GM23338 (cell line): ENCODE measurements at regions not wholly inside any gene's neighbourhood (a gene's known extent, or its start where the extent isn't known, plus 50 kb on each side); places are given as distances from the start of the nearest gene placed in this dataset.

Source experiments
- ATAC-seq: fragments of 200-7000 bp; cut with Tn5 transposase; 3 replicates; pipeline ENCODE4 v1.9.1; 2020
- DNase-seq: peaks from one replicate; pipeline ENCODE4 v3.0.0-alpha.2; 2015; ENCODE audit warnings: low spot score
- H2AFZ ChIP-seq: fragments of 200-600 bp; sonication (generic); 2 replicates; pipeline ENCODE4 v1.8.0; 2016; ENCODE audit warnings: antibody characterized with exemption, mild to moderate bottlenecking, moderate library complexity
- H3F3A ChIP-seq: fragments of 200-600 bp; sonication (generic); replicated peaks from 2 replicates; pipeline ENCODE4 v1.8.0; 2017; ENCODE audit warnings: antibody characterized with exemption, mixed run types, low read depth
- H3K27ac ChIP-seq: fragments of 200-600 bp; sonication (generic); 2 replicates; pipeline ENCODE4 v1.6.1; 2016; ENCODE audit warnings: low read depth
- H3K27me3 ChIP-seq: fragments of 200-600 bp; sonication (generic); 2 replicates; pipeline ENCODE4 v1.8.0; 2016; ENCODE audit warnings: mild to moderate bottlenecking, mixed run types, moderate library complexity; ENCODE audit not compliant: insufficient read depth
- H3K36me3 ChIP-seq: fragments of 200-600 bp; sonication (generic); 2 replicates; pipeline ENCODE4 v1.8.0; 2016; ENCODE audit warnings: mild to moderate bottlenecking; ENCODE audit not compliant: insufficient read depth
- H3K4me1 ChIP-seq: fragments of 200-600 bp; sonication (generic); 2 replicates; pipeline ENCODE4 v1.8.0; 2016; ENCODE audit warnings: mild to moderate bottlenecking, moderate library complexity; ENCODE audit not compliant: insufficient read depth
- H3K4me2 ChIP-seq: fragments of 200-600 bp; sonication (generic); 2 replicates; pipeline ENCODE4 v1.7.1; 2017; ENCODE audit warnings: mixed run types
- H3K4me3 ChIP-seq: fragments of 200-600 bp; sonication (generic); 2 replicates; pipeline ENCODE4 v1.6.1; 2016; ENCODE audit warnings: mixed run types
- H3K79me2 ChIP-seq: fragments of 200-600 bp; sonication (generic); replicated peaks from 2 replicates; pipeline ENCODE4 v1.8.0; 2017; ENCODE audit warnings: mild to moderate bottlenecking; ENCODE audit not compliant: insufficient read depth
- H3K9me2 ChIP-seq: fragments of 200-600 bp; sonication (generic); 2 replicates; pipeline ENCODE4 v1.8.0; 2017; ENCODE audit not compliant: insufficient read depth
- H4K20me1 ChIP-seq: fragments of 200-600 bp; sonication (generic); replicated peaks from 2 replicates; pipeline ENCODE4 v1.8.0; 2017; ENCODE audit warnings: mild to moderate bottlenecking; ENCODE audit not compliant: insufficient read depth
- H3K27ac Mint-ChIP-seq: 2 replicates; pipeline ENCODE4 v1.8.0; 2020; ENCODE audit warnings: inconsistent platforms, mild to moderate bottlenecking, moderate library complexity, mixed read lengths
- H3K27me3 Mint-ChIP-seq: 3 replicates; pipeline ENCODE4 v1.8.0; 2022; ENCODE audit warnings: low read depth, mild to moderate bottlenecking, moderate library complexity, mixed read lengths, inconsistent platforms; ENCODE audit not compliant: insufficient read depth, poor library complexity
- H3K36me3 Mint-ChIP-seq: 3 replicates; pipeline ENCODE4 v1.8.0; 2021; ENCODE audit warnings: low read depth, mild to moderate bottlenecking, inconsistent platforms, moderate library complexity, mixed read lengths
- H3K4me1 Mint-ChIP-seq: 3 replicates; pipeline ENCODE4 v1.8.0; 2020; ENCODE audit warnings: mild to moderate bottlenecking, inconsistent platforms, mixed read lengths
- H3K4me3 Mint-ChIP-seq: 3 replicates; pipeline ENCODE4 v1.8.0; 2021; ENCODE audit warnings: moderate library complexity, mild to moderate bottlenecking, inconsistent platforms, mixed read lengths
- H3K9me3 Mint-ChIP-seq: 3 replicates; pipeline ENCODE4 v1.8.0; 2020; ENCODE audit warnings: moderate library complexity, mild to moderate bottlenecking, inconsistent platforms, mixed read lengths
- EZH2phosphoT487 ChIP-seq: fragments of 200-600 bp; sonication (generic); IDR thresholded peaks from one replicate; pipeline ENCODE4 v1.8.1; 2018; ENCODE audit warnings: antibody characterized with exemption; ENCODE audit not compliant: unreplicated experiment
- JUNB ChIP-seq: IDR thresholded peaks from one replicate; pipeline ENCODE4 v1.6.1; 2016; ENCODE audit warnings: antibody characterized with exemption; ENCODE audit not compliant: unreplicated experiment
- NANOG ChIP-seq: IDR thresholded peaks from 2 replicates; pipeline ENCODE4 v1.6.1; 2016; ENCODE audit warnings: antibody characterized with exemption, borderline replicate concordance
- POLR2AphosphoS5 ChIP-seq: IDR thresholded peaks from 2 replicates; pipeline ENCODE4 v1.6.1; 2016; ENCODE audit warnings: antibody characterized with exemption, low read depth
- STAT1 ChIP-seq: IDR thresholded peaks from one replicate; pipeline ENCODE4 v1.6.1; 2016; ENCODE audit warnings: antibody characterized with exemption; ENCODE audit not compliant: unreplicated experiment
- ZNF114 ChIP-seq: fragments of 250-450 bp; sonication (Bioruptor Pico); IDR thresholded peaks from 2 replicates; pipeline ENCODE4 v1.5.0; 2020; ENCODE audit warnings: mild to moderate bottlenecking, moderate library complexity
- ZNF462 ChIP-seq: fragments of 250-450 bp; sonication (Bioruptor Pico); IDR thresholded peaks from 2 replicates; pipeline ENCODE4 v1.5.0; 2020; ENCODE audit warnings: mild to moderate bottlenecking, moderate library complexity

GRCh38 chr9:94017939-94018531, 62.9 kb upstream of the BARX1 start (continued):
- TF ChIP-seq JUNB (no peak), ZNF462 (CRISPR knock-in tag) (no peak)

- H3K27ac Mint-ChIP-seq = no peak overlapping the region
- no peaks in the 10 kb centered on the region for H4K20me1 ChIP-seq
- H3K4me1 Mint-ChIP-seq = peaks cover 6% of the 10 kb centered on the region; the same call in 2 of the 3 replicates
- no peaks in the 10 kb centered on the region for H3K4me1 ChIP-seq
- H3K36me3 Mint-ChIP-seq = no peaks in the 10 kb centered on the region
- H3K79me2 ChIP-seq = no peaks in the 10 kb centered on the region
- H2AFZ ChIP-seq = peak overlapping the region; percentile 56; the same call in 1 of the 2 replicates
- ATAC-seq (no peak), DNase-seq (no peak)
- H3K27ac ChIP-seq = no peak overlapping the region
- no peaks in the 10 kb centered on the region for H3K36me3 ChIP-seq
- 0 out of 2 replicates have a peak, but pooled peaks cover 4% of the 10 kb centered on the region for H3K9me2 ChIP-seq
- H3K9me3 Mint-ChIP-seq = peaks cover 6% of the 10 kb centered on the region; the same call in 2 of the 3 replicates
- no peak overlapping the region for H3K4me3 ChIP-seq
- no peak overlapping the region for H3K4me2 ChIP-seq
- H3K27me3 ChIP-seq = no peaks in the 10 kb centered on the region
- no peaks in the 10 kb centered on the region for H3F3A ChIP-seq
- no peak overlapping the region for H3K4me3 Mint-ChIP-seq
- H3K27me3 Mint-ChIP-seq = no peaks in the 10 kb centered on the region
- TF ChIP-seq POLR2AphosphoS5 = no peak
- TF ChIP-seq JUNB = no peak
- TF ChIP-seq ZNF462 (CRISPR knock-in tag) = no peak
- no peak for TF ChIP-seq STAT1
- TF ChIP-seq ZNF114 = no peak
- no peak for TF ChIP-seq EZH2phosphoT487
- no peak for TF ChIP-seq NANOG
These were observed 61.6 kb upstream of the BARX1 start for GRCh38 chr9:94016744-94017143.
